GM18499 (cell line): ENCODE measurements at regions not wholly inside any gene's neighbourhood (a gene's known extent, or its start where the extent isn't known, plus 50 kb on each side); places are given as distances from the start of the nearest gene placed in this dataset.

Experiments
- ATAC-seq: cut with Tn5 transposase; IDR thresholded peaks from one replicate; pipeline ENCODE4 v1.9.1; 2021; ENCODE audit warnings: moderate number of reproducible peaks; ENCODE audit not compliant: insufficient read depth, unreplicated experiment

DNA sequence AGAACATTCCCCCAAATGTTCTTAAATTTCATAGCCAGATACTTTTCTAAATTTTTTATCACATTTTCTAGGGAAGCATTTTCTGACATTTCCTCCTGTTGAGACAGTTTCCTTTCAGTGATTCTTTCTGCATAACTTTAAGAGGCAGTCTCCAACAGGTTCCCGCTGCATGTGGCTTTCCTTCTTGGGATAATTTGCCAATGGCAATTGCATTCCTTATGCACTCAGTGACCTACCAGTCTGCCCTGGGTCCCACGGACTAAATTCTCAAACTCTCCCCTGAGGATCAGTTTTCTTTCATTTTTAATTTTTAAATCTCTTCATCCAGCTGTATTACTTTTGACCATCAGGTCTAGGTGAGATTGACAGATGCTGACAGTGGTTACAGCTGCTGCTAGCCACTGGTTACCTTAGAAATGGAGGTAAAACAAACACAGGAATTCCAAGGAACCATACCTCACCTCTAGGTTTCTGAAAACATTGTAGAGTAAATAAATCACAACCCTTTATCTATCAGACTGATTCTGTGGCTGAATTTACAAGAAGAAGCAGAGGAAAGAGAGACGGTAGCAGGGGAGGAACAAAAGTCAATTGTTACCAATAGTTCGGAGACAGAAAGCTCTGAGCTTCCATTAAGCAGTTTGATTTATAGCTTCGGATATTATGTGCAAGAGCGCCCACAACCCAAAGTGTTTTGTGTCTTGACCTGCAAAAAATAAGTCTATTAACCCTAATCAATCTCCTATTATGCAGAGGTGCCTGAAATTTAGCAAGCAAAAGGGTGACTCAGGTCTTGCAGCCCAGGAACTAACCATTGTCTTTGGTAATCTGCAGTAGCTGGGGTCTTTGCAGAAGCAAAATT is 216.0 kb downstream of the PMP22 start:
- ATAC-seq = no peak

- no peak for ATAC-seq
Measured at GRCh38 chr17:15048381-15048780, 216.7 kb downstream of the PMP22 start.

DNA sequence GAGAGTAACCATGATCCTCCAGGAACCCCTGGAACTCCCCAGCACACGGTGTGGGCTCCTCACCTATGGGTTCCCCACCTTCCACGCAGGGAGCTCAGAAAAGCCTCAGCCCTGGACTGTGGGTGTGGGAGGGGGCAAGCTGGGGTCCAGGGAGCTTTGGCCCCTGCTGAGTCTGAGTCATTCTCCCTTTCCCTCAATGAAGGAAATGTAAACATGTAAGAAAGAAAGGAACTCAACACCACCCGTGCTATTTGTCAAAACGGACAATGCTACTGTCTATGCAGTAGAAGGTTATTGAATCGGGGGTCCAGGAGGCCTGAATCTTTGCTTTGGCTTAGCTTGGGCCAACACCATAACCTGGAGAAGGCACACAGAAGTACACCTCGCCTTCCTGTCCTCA is 222.8 kb downstream of the PMP22 start:
- ATAC-seq = no peak

DNA sequence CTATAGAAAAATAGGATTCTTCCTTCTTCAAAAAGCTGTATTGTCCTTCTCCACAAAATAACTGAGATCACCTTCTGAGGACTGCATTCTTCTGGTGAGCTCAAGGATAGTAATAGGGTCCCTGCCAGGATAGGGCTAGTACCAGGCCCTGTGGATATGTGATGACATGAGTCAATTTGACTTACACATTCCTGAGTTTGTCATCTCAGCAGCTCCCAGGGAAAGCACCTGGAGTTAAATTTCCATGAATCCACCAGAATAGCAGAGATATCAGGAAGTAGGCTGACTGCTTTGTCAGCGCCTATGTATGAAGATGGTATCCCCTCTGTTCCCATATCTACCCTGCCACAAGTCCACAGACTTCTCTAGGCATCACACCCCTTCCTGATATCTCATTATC is 225.8 kb downstream of the PMP22 start:
- ATAC-seq = no peak

GRCh38 chr17:15038656-15039055 is 226.5 kb downstream of the PMP22 start:
- ATAC-seq = no peak

GRCh38 chr17:15036238-15036637 is 228.9 kb downstream of the PMP22 start:
- no peak for ATAC-seq

- ATAC-seq = no peak
Measured at GRCh38 chr17:15031975-15032374, 233.2 kb downstream of the PMP22 start.

- no peak for ATAC-seq
Measured at GRCh38 chr17:15029469-15029868, 235.7 kb downstream of the PMP22 start.

GRCh38 chr17:15027853-15028252 is 237.3 kb downstream of the PMP22 start:
- ATAC-seq = no peak

DNA sequence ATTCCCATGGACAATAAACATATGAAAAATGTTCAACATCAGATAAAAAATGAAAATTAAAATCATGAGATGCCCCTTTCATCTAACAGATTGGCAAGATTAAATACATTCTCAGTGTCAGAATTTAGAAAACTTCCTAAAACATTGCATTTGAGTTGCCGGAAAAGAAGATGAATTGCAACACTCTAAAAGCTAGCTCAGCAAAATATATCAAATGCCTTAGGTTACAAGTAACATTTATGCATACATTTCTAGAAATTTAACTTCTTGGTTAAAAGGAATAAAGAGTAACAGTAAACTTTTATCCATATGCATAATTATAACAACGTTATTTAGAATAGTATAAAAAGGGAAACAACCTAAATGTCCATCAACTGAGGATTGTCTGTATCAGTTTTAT is 239.0 kb downstream of the PMP22 start:
- no peak for ATAC-seq

DNA sequence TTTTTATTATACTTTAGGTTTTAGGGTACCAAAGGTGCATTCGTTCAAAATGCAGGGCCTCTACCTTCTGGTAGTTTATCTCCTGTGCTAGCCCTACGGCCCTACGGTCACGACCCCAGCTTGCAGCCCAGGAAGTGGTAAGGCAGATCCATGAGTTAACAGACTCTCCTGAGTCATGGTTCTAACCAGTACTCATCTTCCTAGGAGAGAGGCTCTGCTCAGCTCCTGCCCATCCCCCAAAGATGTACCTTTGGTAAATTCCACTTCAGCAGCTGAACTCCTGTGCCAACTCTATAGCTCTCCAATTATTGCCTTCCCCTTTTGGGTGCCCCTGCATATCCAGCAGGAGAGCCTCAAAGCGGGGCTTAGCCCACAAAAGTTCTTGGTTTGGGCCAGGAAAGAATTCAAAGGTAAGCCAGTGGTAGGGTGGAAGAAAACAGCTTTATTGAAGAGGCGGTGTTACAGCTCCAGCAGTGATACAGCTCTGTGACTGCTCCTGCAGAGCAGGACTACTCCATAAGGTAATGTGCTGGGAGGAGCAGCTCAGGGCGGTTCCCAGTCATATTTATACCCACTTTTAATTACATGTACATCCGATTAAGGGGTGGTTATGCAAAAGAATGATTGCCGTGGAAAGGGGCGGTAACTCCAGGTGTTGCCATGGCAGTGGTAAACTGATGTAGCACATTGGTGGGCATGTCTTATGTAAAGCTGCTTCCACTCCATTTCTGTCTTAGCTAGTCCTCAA is 241.4 kb downstream of the PMP22 start:
- no peak for ATAC-seq

GRCh38 chr17:15019158-15019557 is 246.0 kb downstream of the PMP22 start:
- ATAC-seq = no peak

- ATAC-seq = no peak
Measured at GRCh38 chr17:15012351-15012980, 252.7 kb downstream of the PMP22 start.

DNA sequence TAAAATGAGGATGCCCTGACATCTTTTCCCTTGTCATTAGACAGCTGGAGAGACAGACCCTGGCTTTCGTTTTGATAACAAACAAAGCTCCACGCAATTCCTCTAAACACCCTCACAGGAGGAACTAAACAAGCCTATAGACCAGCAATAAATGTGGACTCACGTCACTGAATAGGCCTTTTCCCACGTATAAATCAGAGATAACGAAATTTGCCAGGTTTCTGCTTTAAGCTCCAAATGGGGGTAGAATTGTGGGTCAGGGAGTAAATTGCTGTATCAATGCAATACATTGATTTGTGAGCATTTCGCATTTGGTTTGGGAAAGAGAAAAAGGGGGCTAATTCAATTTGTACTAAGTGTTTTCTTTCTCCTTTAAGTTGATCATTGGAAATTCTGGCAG is 256.0 kb downstream of the PMP22 start:
- ATAC-seq = no peak

DNA sequence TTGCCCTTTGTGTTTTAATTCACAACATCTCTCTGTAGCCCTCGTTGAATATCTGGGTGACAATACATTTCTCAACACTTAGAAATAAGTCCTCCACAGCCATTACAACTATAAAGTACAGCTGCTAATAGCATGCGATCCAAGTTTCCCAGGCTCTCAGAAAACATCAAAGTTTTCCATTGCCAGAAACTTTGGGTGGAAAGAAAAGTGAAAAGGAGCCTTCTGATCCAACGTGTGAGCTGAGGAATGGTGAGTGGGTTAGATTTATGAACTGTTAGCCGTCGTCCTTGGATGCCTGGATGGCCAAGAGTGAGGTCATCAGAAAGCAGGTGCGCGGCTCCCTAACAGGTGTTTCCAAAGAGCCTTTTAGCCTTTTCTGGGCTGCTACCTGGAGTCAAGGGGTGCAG is 258.0 kb downstream of the PMP22 start:
- ATAC-seq = no peak

- ATAC-seq = no peak
Measured at GRCh38 chr17:15006421-15007128, 258.6 kb downstream of the PMP22 start.

DNA sequence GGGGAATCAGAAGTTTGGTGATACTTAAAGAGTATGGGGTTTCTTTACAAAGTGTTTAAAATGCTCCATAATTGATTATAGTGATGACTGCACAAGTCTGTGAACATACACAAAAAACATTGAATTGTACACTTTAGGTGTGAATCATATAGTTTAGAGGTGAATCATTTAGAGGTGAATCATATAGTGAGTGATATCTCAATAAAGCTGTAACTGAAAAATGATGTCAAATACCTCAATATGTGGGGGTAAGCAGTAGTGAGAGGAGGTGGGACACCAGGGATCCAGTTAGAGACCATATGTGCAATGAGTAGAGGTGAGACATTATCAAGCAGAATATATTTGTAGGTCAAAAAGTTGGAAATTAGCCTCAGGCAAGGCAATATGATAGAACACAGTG is 264.5 kb downstream of the PMP22 start:
- no peak for ATAC-seq

GRCh38 chr17:14997290-14997689 is 267.8 kb downstream of the PMP22 start:
- no peak for ATAC-seq

DNA sequence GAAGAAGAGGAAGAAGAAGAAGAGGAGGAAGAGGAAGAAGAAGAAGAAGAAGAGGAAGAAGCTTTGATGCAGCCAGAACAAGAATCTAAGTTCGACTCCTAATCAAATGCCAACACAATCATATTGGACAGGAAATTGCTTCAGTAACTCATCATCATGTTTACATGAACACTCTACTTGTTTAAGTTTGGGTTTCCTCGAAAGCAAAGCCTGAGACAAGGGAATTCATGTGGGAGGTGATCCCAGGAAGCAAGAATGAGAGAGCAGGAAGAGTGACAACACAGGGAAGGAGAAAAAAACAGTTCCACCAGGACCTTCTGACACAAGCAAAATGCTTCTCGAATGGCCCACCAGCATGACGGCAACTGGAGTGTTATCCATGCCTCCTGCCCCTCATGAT is 279.0 kb downstream of the PMP22 start:
- no peak for ATAC-seq

GRCh38 chr17:14972844-14973243 is 292.3 kb downstream of the PMP22 start:
- no peak for ATAC-seq

GRCh38 chr17:14971054-14971453 is 294.1 kb downstream of the PMP22 start:
- no peak for ATAC-seq
